ENCODE measurements at regions not wholly inside any gene's neighbourhood (a gene's known extent, or its start where the extent isn't known, plus 50 kb on each side); places are given as distances from the start of the nearest gene placed in this dataset.

DNA sequence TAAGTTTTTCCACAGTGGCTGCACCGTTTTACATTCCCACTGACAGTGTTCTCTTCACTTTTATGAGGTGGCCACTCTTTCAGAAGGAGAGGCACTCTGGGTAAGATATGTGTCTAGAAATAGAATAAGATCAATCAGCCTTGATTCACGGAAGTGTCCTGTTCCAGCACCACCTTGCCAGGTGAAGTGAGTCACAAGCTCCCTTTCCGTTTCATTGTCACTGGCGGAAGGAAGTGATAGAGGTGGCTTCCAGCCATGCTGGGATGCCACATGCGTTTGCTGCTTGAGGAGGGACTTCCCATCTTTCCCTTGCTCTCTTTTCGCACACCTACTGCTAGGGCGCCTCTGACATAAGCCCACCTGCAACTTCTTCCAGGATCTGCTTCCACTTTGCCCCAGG lies 217.1 kb downstream of the PIK3R1 start:
- DNase-seq = peak in 1 of 2 donors; percentile 61

GRCh38 chr5:68433526-68433922 lies 218.0 kb downstream of the PIK3R1 start:
- no peak for DNase-seq

GRCh38 chr5:68433923-68434879 lies 218.6 kb downstream of the PIK3R1 start:
- DNase-seq = peak; percentile 88 to 92

GRCh38 chr5:68435611-68436010 lies 220.1 kb downstream of the PIK3R1 start:
- peak in 1 of 2 donors; percentile 57 for DNase-seq

GRCh38 chr5:68436686-68437520 lies 221.3 kb downstream of the PIK3R1 start:
- no peak for DNase-seq

- DNase-seq = no peak
These were observed 223.3 kb downstream of the PIK3R1 start for GRCh38 chr5:68438876-68439275.

- DNase-seq = no peak
These were observed 224.7 kb downstream of the PIK3R1 start for GRCh38 chr5:68440245-68440644.

DNA sequence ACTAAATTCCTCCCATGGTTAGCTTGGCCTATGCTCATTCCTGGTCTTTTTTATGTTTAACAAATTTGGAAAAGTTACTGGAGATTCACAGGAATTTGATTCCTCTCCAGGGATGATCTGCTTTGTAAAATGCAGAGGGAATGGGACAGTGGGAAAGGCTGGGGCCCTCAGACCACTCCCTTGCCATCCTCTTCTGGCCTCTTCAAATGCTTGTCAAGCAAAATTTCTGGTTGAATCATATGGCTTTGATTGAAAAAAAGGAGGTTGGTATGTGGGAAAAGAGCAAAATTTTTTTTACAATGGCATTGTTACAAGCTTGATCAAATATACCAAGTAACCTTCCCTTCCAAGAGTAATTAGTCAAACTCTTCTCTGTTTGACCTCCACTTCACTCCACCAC lies 225.1 kb downstream of the PIK3R1 start:
- DNase-seq = no peak

DNA sequence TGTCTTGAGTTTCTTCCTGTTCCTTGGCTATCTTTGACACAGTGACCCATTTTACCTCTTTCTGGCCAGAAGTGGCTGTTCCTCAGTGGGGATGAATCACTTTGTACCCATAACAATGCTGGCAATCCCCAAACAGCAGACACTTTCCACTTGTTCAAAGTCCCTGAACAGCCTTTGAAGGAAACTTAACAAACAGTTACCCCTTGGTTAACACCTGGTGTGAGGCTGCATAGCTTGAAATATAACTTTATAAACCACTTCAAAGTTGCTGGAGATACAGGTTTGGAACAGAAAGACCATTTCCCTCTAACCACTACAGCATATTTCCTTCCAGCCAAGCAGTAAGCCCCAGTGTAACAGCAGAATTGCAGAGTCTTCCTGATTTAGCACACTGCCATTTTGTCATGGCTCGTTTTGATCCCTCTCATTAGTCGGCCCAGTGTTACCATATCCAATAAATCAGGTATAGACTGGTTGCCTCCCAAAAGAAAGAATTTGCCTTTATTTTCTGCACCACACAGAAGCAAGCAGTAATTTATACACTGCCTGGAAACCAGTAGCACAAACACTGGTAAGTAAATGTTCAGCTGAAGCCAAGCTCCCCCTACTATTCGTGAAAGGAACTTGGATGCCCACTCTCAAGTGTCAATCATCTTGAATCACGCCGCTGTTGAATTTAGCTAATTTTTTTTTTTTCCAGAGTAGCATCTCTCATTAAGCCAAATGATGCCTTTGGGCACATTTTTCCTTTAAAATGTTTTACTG lies 225.9 kb downstream of the PIK3R1 start:
- DNase-seq = peak in 1 of 2 donors; percentile 31

DNA sequence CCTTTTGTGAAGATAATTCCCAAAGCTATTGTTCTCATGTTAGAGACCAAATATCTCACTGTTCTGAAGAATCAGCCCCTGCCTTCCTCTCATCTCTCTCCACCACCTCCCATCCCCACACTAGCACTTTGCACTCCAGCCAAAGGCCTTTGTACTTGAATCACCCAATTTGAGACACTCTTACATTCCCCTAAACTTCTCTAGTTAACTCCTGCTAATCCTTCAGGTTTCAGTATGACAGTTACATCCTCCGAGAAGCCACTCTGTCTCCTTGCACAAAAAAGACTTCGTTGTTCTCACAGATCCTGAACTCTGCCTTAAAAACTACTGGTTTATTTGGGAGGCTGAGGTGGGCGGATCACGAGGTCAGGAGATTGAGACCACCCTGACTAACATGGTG lies 227.5 kb downstream of the PIK3R1 start:
- DNase-seq = no peak

- no peak for DNase-seq
These were observed 228.5 kb downstream of the PIK3R1 start for GRCh38 chr5:68444048-68444447.

- no peak for DNase-seq
These were observed 229.3 kb downstream of the PIK3R1 start for GRCh38 chr5:68444833-68445232.

DNA sequence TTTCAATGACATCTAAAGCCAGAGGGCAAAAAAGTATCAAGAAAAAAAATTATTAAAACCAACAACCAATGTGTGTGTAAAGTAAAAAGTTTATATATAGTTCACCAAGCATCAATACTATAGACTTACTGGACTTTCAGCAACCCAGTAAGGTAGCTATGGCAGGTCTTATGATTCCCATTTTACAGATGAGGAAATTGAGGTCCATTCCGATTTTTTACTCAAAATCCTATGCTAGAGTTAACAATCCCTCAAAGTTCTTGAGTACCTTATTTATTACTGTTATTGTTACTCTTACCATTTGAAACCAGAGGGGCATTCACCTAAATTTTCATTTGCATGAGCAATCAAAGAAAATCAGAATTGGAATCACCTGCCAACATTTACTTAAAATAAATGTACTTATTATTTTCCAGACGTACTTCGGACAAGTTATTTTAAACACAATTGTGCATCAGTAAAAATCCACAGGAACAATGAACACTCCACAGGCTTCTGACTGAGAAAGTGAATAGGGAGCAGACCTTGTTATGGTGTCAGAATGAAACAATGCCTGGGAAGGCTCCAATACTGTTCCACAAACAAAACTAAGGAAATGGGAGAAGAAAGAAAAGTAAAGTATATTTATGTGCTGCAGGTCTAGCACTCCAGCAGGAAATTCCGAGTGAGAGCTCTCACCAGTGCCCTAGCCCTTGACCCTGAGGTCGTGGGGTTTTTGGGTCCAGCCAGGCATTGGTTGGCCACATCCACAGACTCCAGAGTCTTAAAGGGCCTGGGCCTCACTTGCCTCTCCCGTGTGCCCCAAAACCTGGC lies 229.9 kb downstream of the PIK3R1 start:
- DNase-seq = no peak

DNA sequence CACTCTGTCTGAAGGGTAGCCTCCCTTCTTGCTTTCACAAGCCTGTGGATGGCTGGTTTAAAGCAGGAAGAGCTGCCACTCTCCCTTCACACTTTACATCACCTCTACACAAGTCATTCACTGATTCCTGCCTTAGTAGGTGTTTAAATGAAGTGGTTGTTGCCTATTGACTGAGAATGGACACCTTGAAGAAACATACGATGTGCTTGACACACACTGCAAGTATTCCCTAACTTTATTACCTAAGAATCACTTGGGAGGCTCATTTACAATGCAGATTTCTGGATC lies 230.5 kb downstream of the PIK3R1 start:
- DNase-seq = no peak

DNA sequence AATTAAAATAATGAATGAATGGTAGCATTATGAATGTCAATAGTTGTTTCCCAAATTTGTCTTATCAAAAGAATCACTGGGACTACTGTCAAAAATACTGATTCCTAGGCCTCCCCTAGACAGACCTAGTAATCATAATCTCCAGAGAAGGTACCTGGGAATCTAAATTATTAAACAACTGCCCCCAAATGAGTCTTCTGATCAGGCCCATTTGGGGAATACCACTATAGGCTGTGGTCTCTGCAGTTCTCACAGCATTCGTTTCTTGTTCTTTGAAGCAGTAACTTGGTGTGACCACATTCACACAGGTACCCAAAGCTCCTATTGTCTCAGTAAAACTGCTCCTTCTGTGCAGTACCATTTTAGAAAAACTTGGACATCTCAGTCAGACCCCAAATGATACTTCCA lies 230.9 kb downstream of the PIK3R1 start:
- DNase-seq = no peak

DNA sequence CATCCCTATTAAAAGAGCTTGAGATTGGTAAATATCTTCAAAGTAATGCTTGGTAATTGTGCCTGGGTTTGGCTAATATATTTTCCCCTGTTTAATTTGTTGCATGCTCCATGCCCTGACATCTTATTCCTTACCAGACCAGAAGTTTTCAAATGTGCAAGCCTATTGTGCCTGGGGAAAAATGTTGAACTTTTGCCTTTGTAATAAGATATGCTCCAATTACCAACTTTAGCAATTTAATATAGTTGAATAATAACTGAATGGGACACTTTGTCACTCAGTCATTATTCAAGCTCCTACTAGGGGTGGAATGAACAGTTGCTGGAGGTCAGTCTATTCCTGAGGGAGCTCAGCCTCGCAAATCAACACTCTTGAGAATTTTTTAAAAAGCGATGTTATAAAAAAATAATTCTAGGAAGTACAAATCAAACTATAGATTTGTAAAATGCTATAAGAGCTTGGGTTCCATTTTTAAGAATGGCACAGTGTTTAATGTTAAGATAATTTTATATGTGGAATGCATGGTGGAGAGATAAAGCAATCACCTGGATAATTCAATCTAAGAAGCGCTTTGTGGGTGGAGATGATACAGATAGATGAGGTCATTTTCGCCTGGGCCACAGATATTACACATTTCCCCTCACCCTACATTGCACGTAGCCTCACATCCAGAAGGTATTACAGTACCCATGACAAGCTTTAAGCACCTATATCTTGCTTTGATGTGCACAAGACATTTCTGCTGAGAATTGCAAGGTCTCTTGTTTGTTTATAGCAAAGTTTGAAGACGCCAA lies 231.8 kb downstream of the PIK3R1 start:
- DNase-seq = no peak

- no peak for DNase-seq
These were observed 233.8 kb downstream of the PIK3R1 start for GRCh38 chr5:68449380-68449779.

GRCh38 chr5:68450245-68450852 lies 234.8 kb downstream of the PIK3R1 start:
- no peak for DNase-seq

GRCh38 chr5:68452286-68452685 lies 236.7 kb downstream of the PIK3R1 start:
- DNase-seq = no peak

DNA sequence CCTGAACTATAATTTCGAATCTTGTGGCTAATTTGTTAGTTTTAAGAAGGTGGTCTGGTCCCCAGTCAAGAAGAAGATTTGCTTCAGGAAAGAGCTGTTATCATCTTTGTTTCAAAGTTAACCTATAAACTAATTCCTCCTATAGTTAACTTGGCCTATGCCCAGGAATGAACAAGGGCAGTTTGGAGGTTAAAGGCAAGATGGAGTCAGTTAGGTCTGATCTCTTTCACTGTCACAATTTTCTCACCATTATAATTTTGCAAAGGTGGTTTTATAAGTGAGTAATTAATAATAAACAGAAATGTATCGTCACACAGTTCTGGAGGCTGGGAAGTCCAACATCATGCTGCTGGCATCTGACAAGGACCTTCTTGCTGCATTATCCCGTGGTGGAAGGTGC lies 238.6 kb downstream of the PIK3R1 start:
- no peak for DNase-seq

GRCh38 chr5:68454766-68455165 lies 239.2 kb downstream of the PIK3R1 start:
- DNase-seq = no peak

Measured in CD4-positive, alpha-beta T cell treated with Interferon alpha-2 for 1 hour (primary cell).